HG02763 (cell line): ENCODE measurements at regions not wholly inside any gene's neighbourhood (a gene's known extent, or its start where the extent isn't known, plus 50 kb on each side); places are given as distances from the start of the nearest gene placed in this dataset.
A peak's percentile ranks its signal among the peaks of the same experiment; 100 is the strongest.
"Not testable (repeated sequence)": the region's sequence is repeated elsewhere in the genome, so short reads cannot be mapped to it uniquely, and the experiment has no call there.

ENCODE experiments used
- ATAC-seq: cut with Tn5 transposase; IDR thresholded peaks from one replicate; pipeline ENCODE4 v1.9.1; 2021; ENCODE audit warnings: mild to moderate bottlenecking, moderate library complexity; ENCODE audit not compliant: unreplicated experiment

DNA sequence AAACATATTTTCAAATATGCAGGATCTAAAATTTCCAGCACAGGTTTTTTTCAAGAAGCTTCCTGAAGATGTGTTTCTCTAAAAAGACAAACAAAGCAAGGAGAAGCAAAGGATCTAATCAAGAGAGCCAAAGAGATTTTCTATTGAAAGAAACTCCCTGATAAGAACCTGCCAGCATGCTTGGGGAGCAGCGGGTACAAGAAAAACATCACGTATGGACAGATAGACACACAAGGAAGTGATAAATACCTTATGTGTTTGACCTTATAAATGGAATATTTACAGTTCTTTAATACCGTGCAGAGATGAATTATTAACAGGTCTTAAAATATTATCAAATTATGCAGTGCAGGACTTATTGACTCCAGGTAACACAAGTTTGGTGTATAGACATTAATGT lies 562.1 kb downstream of the DACH1 start:
- no peak for ATAC-seq

DNA sequence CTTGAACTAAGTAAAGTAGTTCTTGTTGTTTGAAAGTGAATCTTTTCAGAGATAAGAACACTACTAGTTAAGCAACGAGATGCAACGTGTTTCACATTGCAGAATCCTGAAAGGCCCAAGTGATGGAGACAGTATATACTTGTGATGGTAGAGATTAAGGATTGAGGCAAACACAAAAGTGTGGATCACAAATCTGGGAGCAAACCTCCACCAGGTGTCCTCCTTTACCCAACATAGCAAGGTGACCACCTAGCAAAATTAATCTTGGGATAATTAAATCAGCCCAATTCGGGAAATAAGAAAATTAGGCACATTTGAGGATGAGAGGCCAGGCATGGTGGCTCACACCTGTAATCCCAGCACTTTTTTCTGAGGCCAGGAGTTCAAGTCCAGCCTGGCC lies 563.9 kb downstream of the DACH1 start:
- ATAC-seq: no peak

GRCh38 chr13:71300602-71301001 lies 566.4 kb downstream of the DACH1 start:
- ATAC-seq: no peak

- ATAC-seq: peak; percentile 1
These were observed 575.2 kb downstream of the DACH1 start for GRCh38 chr13:71291842-71292146.

DNA sequence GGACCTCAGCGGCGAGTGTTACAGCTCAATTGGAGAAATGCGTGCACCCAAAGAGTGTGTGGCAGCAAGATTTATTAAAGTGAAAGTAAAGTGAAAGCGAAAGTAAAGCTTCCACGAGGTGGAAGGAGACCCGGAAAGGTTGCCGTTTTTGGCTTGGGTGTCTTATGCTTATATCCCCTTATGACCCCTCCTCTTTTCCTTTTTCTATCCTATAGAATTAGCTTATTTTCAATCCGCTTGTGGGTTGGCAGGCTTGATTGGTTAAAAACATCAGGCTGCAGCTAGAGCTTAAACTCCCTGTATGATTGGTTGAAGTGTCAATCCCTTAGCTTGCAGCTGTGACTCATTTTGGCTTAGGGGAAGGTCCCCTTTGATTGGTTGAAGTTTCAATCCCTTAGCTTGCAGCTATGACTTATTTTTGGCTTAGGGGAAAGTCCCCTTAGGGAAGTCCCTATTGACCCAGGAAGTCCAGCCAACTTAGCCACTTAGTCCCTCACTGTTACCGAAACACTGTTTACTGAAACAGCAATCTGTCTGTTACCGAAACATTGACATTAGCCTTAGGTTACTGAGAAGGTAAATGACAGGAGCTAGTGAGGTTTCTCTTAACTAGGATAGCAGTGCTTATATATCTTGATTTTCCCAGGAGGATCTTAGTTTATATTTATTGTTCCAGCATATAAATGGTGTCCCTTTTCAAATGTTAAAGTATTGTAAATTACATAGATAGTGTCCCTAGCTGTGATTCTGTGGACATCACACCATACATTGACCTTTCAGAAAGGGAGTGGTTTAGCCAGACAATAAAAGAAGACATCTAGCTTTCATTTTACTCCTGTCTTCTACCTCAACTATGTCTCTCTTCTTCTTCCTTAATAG lies 575.8 kb downstream of the DACH1 start:
- ATAC-seq: peak; percentile 87

- ATAC-seq: not testable (repeated sequence)
These were observed 577.0 kb downstream of the DACH1 start for GRCh38 chr13:71289980-71290379.

- ATAC-seq: peak; percentile 60
These were observed 581.3 kb downstream of the DACH1 start for GRCh38 chr13:71285700-71286099.

- no peak for ATAC-seq
These were observed 588.5 kb downstream of the DACH1 start for GRCh38 chr13:71278512-71278911.

DNA sequence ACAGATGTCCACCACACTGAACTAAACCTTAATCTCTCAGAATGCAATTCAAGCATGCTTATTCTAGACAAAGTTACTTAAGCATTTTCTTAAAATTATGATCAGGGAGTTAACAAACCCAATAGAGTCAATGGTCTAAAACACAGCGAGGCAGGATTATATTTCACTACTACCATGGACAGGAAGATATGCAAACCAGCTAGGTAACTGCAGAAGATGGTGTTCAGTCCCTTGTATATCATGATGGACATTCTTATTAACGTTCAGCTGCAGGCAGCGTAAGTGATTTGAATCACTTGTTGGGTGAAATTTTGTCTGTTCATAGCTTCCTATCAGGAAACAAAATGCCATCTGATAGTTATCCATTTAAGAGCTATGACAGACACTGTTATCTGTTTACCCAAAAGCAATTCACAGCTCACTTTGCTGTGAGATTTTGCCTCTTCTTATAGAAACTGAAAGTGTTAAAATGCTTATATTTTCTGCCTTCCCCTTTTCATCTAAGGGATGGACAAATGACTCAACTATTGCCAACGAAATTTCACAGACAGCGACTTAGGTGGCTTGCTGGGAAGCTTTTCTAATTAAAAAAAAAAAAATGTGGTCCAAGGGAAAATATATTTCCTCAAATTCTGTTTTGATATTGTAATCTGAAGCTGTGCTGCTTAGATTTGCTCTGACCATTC lies 591.9 kb downstream of the DACH1 start:
- peak; percentile 91 for ATAC-seq

DNA sequence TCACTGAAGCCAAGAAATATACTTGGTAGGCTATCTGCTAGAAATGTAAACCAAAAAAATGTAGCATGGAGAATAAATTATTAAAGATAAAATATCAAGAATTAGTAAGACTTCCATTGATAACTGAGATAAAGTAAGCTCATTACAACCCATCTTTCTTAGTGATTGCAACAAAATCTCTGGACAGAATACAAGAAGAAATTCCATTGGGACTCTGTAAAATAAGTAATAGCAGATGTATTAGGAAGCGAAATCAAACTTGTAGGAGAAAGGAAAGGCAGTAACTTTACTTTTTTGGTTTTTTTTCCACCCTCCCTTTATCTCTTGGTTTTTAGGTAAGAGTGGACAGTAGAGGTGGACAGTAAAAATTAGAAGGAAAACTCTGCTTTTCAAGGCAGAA lies 605.7 kb downstream of the DACH1 start:
- ATAC-seq: no peak

DNA sequence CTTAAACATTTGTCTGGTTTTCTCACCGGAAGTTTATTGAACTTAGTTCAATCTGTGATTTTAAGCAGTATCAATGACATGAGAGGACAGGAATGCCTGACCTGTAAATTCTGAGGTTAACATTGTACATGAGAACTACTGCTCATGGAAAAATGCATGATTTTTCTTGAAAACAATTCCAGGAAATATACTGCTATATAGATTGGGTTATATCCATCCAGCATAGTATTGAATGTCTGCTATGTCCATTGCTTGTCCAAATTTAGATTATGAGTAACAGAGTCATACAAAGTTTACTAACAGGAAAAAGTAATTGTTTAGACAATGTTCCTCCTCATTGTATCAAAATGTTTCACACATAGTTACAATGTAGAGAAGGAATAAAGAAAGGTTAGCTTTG lies 606.8 kb downstream of the DACH1 start:
- ATAC-seq: no peak

DNA sequence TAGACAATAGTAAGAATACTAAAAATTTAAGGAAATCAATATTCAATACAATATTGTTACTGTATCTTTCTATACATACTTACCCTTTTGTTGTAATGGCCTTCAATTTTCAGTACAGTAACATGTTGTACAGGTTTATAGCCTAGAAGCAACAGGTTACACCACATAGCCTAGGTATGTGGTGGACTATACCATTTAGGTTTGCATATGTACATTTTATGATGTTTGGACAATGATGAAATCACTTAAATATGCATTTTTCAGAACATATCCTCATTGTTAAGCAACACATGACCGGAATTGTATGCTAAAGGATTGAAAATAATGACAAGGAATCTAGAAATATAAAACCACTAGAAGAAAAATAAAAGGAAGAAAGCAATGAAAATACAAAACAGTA lies 611.4 kb downstream of the DACH1 start:
- ATAC-seq: no peak

DNA sequence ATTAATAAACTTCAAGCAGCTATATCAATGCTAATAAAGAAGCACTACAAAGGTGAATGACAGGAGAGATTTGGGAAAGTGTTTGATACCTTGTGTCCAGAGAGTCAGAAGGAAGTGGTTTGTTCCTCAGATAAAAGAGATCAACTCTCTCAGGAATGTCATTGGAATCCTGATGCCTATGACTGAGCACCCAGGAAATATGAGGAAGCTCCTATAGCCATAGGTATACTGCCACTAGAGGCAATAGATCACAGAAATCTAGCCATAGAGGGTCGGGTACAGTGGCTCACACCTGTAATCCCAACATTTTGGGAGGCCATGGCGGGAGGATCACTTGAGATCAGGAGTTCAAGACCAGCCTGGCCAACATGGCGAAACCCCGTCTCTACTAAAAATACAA lies 612.6 kb downstream of the DACH1 start:
- no peak for ATAC-seq

DNA sequence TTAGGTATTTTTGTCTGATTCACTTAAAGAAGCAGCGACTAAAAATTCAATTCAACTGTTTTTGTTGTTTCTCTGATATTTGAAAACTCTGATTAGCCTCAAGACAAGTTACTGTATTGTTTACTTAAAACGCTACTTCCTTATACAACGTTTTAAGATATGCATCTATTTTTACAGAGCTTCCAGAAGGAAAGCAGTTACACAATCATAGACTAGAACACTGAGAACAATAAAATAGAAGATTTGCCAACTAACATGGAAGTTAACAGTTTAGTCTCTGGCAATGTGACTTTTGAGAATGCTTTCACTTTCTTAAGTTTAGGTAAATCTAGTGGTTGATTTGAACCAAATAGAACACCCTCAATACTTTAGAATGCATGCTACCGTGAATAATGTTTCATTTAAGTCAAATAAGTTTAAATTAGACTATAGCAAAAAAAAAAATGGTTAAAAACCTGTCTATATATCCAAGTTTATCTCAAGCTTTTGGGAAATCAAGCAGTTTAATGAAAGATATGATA lies 614.8 kb downstream of the DACH1 start:
- no peak for ATAC-seq

DNA sequence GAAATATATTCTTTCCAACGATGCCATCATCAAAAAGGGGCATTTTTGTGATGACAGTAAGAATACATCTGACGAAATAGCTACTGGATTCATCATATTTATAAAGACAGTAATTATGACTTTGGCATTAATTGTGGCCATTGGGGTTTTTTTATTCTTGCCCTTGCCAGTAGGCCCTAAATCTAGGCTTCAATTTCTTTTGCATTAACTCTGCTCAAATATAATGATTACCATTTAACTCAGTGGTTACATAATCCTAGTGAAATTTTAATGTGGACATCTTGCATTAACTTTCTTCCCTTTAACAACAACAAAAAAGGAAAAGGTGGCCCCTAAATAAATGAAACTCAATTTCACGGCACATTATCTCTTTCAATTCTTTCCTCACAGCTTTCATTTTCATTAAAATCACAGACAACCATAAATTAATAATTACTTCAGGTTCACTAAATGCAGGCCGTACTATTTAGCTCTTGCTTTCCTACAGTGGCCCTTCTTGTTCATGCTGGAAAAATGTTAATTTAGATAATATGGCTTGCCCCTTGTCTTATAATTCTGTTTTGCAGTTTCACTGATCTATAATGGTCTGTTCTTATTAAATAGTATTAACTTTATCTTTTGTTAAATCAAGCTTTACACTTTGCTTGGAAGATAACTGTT lies 615.6 kb downstream of the DACH1 start:
- ATAC-seq: no peak

- no peak for ATAC-seq
These were observed 618.0 kb downstream of the DACH1 start for GRCh38 chr13:71249011-71249410.

- no peak for ATAC-seq
These were observed 622.8 kb downstream of the DACH1 start for GRCh38 chr13:71244161-71244560.

DNA sequence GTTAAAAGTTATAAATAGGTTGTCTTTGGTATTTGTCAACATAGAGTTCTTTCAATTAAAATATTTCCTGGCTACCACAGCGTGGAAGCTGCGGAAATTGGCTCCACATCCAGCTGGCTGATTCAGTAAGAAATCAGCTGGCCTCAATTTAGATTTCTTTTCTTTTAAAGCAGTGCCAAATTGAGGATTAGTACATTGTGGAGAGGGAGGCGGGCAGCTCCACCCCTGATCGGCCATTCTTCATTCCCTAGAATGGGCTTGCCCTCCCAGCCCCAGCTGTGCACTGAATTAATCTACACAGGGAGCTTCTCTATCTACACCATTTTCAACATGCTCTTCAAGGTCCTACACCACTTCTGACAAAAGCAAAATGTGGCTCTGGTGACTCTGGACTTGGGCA lies 624.8 kb downstream of the DACH1 start:
- ATAC-seq: no peak

- ATAC-seq: no peak
These were observed 626.1 kb downstream of the DACH1 start for GRCh38 chr13:71240911-71241310.

- no peak for ATAC-seq
These were observed 629.7 kb downstream of the DACH1 start for GRCh38 chr13:71237332-71237731.

GRCh38 chr13:71219698-71220415 lies 647.1 kb downstream of the DACH1 start:
- ATAC-seq: no peak
